ENCODE measurements at regions not wholly inside any gene's neighbourhood (a gene's known extent, or its start where the extent isn't known, plus 50 kb on each side); places are given as distances from the start of the nearest gene placed in this dataset.

- TF ChIP-seq CTCF (IDR thresholded peaks at IDR 0.05) (no peak), POLR2A (IDR thresholded peaks at IDR 0.05) (no peak)
Observed at GRCh38 chr3:76726034-76726433, 313.9 kb upstream of the ROBO2 start.

Measured in lower leg skin (tissue), 3 donors.